ENCODE measurements at regions not wholly inside any gene's neighbourhood (a gene's known extent, or its start where the extent isn't known, plus 50 kb on each side); places are given as distances from the start of the nearest gene placed in this dataset.

DNA sequence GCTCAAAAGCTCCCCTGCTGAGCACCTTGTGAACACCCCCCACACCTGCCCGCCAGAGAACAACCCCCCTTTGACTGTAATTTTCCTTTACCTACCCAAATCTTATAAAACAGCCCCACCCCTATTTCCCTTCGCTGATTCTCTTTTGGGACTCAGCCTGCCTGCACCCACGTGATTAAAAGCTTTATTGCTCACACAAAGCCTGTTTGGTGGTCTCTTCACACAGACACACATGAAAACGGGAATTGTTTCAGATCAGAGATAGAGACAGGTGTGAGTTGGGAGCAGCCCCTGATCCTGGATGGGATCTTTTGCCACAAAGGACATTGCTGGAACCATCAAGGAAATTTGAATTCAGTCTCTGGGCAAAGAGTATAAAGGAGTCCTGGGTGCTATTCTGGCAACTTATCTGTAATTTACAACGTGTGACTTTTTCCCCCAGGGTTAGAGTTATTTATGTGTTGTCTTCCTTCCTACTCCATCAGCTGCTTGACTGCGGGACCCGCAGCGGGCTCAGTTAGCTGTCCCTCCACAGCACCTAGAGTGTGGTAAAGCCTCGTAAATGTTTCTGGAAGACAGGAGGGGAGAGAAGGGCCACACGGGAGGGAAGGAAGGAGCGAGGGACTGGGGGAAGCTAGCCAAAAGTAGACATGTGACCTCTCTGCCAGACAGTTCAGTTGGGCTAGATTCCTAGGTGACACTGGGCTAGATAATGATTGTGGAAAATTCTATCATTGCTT is 437.0 kb downstream of the ZNF608 start:
- TF ChIP-seq POLR2A (IDR thresholded peaks at IDR 0.05) = no peak
- TF ChIP-seq, protein P1, sequence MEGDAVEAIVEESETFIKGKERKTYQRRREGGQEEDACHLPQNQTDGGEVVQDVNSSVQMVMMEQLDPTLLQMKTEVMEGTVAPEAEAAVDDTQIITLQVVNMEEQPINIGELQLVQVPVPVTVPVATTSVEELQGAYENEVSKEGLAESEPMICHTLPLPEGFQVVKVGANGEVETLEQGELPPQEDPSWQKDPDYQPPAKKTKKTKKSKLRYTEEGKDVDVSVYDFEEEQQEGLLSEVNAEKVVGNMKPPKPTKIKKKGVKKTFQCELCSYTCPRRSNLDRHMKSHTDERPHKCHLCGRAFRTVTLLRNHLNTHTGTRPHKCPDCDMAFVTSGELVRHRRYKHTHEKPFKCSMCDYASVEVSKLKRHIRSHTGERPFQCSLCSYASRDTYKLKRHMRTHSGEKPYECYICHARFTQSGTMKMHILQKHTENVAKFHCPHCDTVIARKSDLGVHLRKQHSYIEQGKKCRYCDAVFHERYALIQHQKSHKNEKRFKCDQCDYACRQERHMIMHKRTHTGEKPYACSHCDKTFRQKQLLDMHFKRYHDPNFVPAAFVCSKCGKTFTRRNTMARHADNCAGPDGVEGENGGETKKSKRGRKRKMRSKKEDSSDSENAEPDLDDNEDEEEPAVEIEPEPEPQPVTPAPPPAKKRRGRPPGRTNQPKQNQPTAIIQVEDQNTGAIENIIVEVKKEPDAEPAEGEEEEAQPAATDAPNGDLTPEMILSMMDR (IDR thresholded peaks at IDR 0.05) = no peak

Measured in right lobe of liver (tissue), 4 donors.